A673 (cell line): ENCODE measurements at regions not wholly inside any gene's neighbourhood (a gene's known extent, or its start where the extent isn't known, plus 50 kb on each side); places are given as distances from the start of the nearest gene placed in this dataset.

Source experiments
- BruUV-seq: library from RNA; stranded (reverse); fragments of 400-500 nt; replicated peaks from 2 replicates; lab custom pipeline; 2021; lab: Mats Ljungman, UMichigan
- CTCF ChIA-PET: fragments of 300-600 bp; sonication (Branson Sonifier 250); formaldehyde crosslinking; loops from one replicate; lab custom pipeline; 2022; ENCODE audit warnings: antibody characterized with exemption; lab: Charles Lee
- POLR2A ChIA-PET: fragments of 300-600 bp; sonication (Branson Sonifier 250); formaldehyde crosslinking; loops from one replicate; lab custom pipeline; 2022; ENCODE audit warnings: antibody characterized with exemption; ENCODE audit not compliant: low non-redundant PET; lab: Charles Lee
- DNase-seq: peaks from one replicate; pipeline ENCODE4 v3.0.0-alpha.2; 2015; ENCODE audit warnings: low spot score
- H3K27ac ChIP-seq: fragments of 200-600 bp; sonication (generic); 2 replicates; pipeline ENCODE4 v1.5.1; 2016; ENCODE audit warnings: mixed run types, low read depth, mild to moderate bottlenecking, mixed read lengths, antibody characterized with exemption, low read length; ENCODE audit not compliant: poor library complexity, severe bottlenecking
- H3K27me3 ChIP-seq: fragments of 200-600 bp; sonication (generic); replicated peaks from 2 replicates; pipeline ENCODE4 v1.6.1; 2017; ENCODE audit warnings: mixed run types, low read depth, mild to moderate bottlenecking, mixed read lengths, antibody characterized with exemption, low read length; ENCODE audit not compliant: insufficient read depth, poor library complexity
- H3K36me3 ChIP-seq: fragments of 200-600 bp; sonication (generic); 2 replicates; pipeline ENCODE4 v1.6.1; 2016; ENCODE audit warnings: mixed run types, mild to moderate bottlenecking, mixed read lengths, antibody characterized with exemption, low read length; ENCODE audit not compliant: insufficient read depth, poor library complexity, severe bottlenecking
- H3K4me1 ChIP-seq: fragments of 200-600 bp; sonication (generic); 2 replicates; pipeline ENCODE4 v1.6.1; 2017; ENCODE audit warnings: mixed run types, mild to moderate bottlenecking, mixed read lengths, antibody characterized with exemption, low read length; ENCODE audit not compliant: insufficient read depth, poor library complexity, severe bottlenecking
- H3K4me3 ChIP-seq: fragments of 200-600 bp; sonication (generic); 2 replicates; pipeline ENCODE4 v1.5.1; 2016; ENCODE audit warnings: low read depth, mixed run types, mild to moderate bottlenecking, mixed read lengths, low read length; ENCODE audit not compliant: poor library complexity, severe bottlenecking
- H3K9me3 ChIP-seq: fragments of 200-600 bp; sonication (generic); 2 replicates; pipeline ENCODE4 v1.6.1; 2016; ENCODE audit warnings: mixed run types, low read depth, mild to moderate bottlenecking, mixed read lengths, antibody characterized with exemption, low read length; ENCODE audit not compliant: poor library complexity, severe bottlenecking
- CTCF ChIP-seq: fragments of 300-800, 200-600 bp; sonication (generic); conservative IDR thresholded peaks from 2 replicates; pipeline ENCODE4 v1.5.1; 2017; ENCODE audit warnings: low read depth, mild to moderate bottlenecking, antibody characterized with exemption, low read length, moderate library complexity, mixed read lengths
- EZH2 ChIP-seq: fragments of 200-600 bp; sonication (generic); IDR thresholded peaks from 2 replicates; pipeline ENCODE4 v1.6.1; 2017; ENCODE audit warnings: borderline replicate concordance, low read depth, mild to moderate bottlenecking, mixed read lengths, antibody characterized with exemption, low read length; ENCODE audit not compliant: poor library complexity, severe bottlenecking
- intact Hi-C: fragments of 100-400 bp; cut with micrococcal nuclease; formaldehyde crosslinking; loops from one replicate; pipeline ENCODE4 v1.10.0; 2022; ENCODE audit not compliant: unreplicated experiment

- CTCF ChIA-PET, result no interaction called here
- no peak for DNase-seq
- Histone ChIP-seq H3K36me3 (no peaks in the 10 kb centered on the region), H3K9me3 (no peaks in the 10 kb centered on the region), H3K27ac (no peak overlapping the region), H3K4me1 (no peaks in the 10 kb centered on the region), H3K27me3 (no peaks in the 10 kb centered on the region), H3K4me3 (no peak overlapping the region)
- intact Hi-C loops, result no loop called here
- TF ChIP-seq CTCF (no peak), EZH2 (no peak)
- no TSS peak for BruUV-seq
- POLR2A ChIA-PET, result no interaction called here
Observed at GRCh38 chr16:72568502-72568901, 396.5 kb upstream of the PMFBP1 start.

- intact Hi-C loops, result no loop called here
- no peaks in the 10 kb centered on the region for H3K36me3 ChIP-seq
- H3K27me3 ChIP-seq, result no peaks in the 10 kb centered on the region
- DNase-seq, result no peak
- ChIA-PET POLR2A (no interaction called here), CTCF (no interaction called here)
- no peaks in the 10 kb centered on the region for H3K9me3 ChIP-seq
- no peak overlapping the region for H3K27ac ChIP-seq
- no peak overlapping the region for H3K4me3 ChIP-seq
- TF ChIP-seq EZH2 (no peak), CTCF (no peak)
- no TSS peak for BruUV-seq
- H3K4me1 ChIP-seq, result no peaks in the 10 kb centered on the region
Observed at GRCh38 chr16:72566174-72566573, 394.2 kb upstream of the PMFBP1 start.

- Histone ChIP-seq H3K27me3 (no peaks in the 10 kb centered on the region), H3K36me3 (no peaks in the 10 kb centered on the region), H3K4me1 (peaks cover 6% of the 10 kb centered on the region), H3K4me3 (no peak overlapping the region), H3K9me3 (no peaks in the 10 kb centered on the region), H3K27ac (no peak overlapping the region)
- BruUV-seq, result no TSS peak
- no peak for TF ChIP-seq EZH2
- no peak for TF ChIP-seq CTCF
- POLR2A ChIA-PET, result no interaction called here
- intact Hi-C loops, result no loop called here
- no peak for DNase-seq
- CTCF ChIA-PET, result no interaction called here
Observed at GRCh38 chr16:72565106-72565505, 393.2 kb upstream of the PMFBP1 start.
